ENCODE measurements at regions not wholly inside any gene's neighbourhood (a gene's known extent, or its start where the extent isn't known, plus 50 kb on each side); places are given as distances from the start of the nearest gene placed in this dataset.

DNA sequence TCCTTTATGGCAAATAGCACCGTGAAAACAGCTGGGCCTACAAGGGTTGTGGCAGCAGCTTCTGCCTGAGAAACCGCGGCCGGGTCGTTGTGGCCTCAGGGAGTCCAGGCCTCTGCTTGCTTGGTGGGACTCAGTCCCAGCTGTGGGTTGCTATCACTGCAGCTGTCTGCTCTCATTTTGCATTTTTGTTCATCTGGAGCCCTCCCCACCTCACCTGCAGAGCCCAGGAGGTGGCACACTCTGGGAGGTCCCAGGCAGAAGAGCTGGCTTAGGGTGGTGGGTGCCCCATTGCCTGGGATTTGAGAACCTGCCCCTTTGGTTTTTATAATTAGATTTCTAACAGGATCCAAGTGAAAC is 138.4 kb downstream of the GADD45G start:
- Histone ChIP-seq H3K4me1 (replicated peaks in 1 of 4; ENCODE audit: control insufficient read depth in 3 of 4, insufficient read depth in 4 of 4, low read length in 3 of 4) (peaks cover 0 to 13% (median under 1%) of the 10 kb centered on the region in 4 experiments; a peak in 4 of 7 replicates), H2BK12ac (ENCODE audit: low read depth, low read length) (no peak overlapping the region), H4K91ac (replicated peaks; ENCODE audit: insufficient read length, low read length) (no peak overlapping the region), H3K9ac (replicated peaks in 1 of 4; ENCODE audit: extremely low read depth in 1 of 4, low read depth in 3 of 4, low read length in 3 of 4) (no peak overlapping the region), H3K4me2 (ENCODE audit: insufficient read depth in 1 of 2, low read depth in 2 of 2, low read length in 2 of 2) (no peak overlapping the region), H3K36me3 (ENCODE audit: control insufficient read depth in 2 of 4, insufficient read depth in 4 of 4, low read length in 3 of 4) (no peaks in the 10 kb centered on the region), H2BK120ac (replicated peaks; ENCODE audit: low read depth, low read length) (no peak overlapping the region), H3K9me3 (ENCODE audit: insufficient read depth in 2 of 2, low read depth in 1 of 2, low read length in 1 of 2) (no peaks in the 10 kb centered on the region), H3K79me2 (ENCODE audit: control insufficient read depth in 1 of 2, insufficient read depth in 2 of 2, low read length in 2 of 2) (peaks cover 0 to under 1% of the 10 kb centered on the region in 2 experiments; a peak in 1 of 4 replicates), H2BK5ac (ENCODE audit: low read depth, low read length) (no peak overlapping the region), H3K27me3 (replicated peaks in 1 of 4; ENCODE audit: control insufficient read depth in 3 of 4, extremely low read depth in 1 of 4, insufficient read depth in 3 of 4, low read length in 3 of 4) (no peaks in the 10 kb centered on the region), H3K56ac (replicated peaks; ENCODE audit: insufficient read length, low read depth, low read length) (no peak overlapping the region), H2AFZ (ENCODE audit: low read length) (no peak overlapping the region), H3K23ac (ENCODE audit: insufficient read length) (no peak overlapping the region), H4K8ac (ENCODE audit: extremely low read depth, insufficient read depth, low read length) (no peak overlapping the region), H4K5ac (ENCODE audit: insufficient read length, low read depth, low read length) (no peak overlapping the region), H3K79me1 (ENCODE audit: low read depth, low read length) (no peaks in the 10 kb centered on the region), H3K18ac (ENCODE audit: extremely low read depth, low read length) (no peak overlapping the region; the same call in 1 of the 2 replicates), H3K4me3 (ENCODE audit: extremely low read depth in 1 of 4, insufficient read depth in 2 of 4, low read depth in 3 of 4, low read length in 4 of 4) (no peak overlapping the region), H2BK15ac (ENCODE audit: low read length) (no peak overlapping the region), H3K14ac (ENCODE audit: insufficient read length) (no peak overlapping the region), H4K20me1 (replicated peaks in 1 of 2; ENCODE audit: control insufficient read depth in 1 of 2, insufficient read depth in 2 of 2, low read length in 2 of 2) (no peaks in the 10 kb centered on the region), H2BK20ac (ENCODE audit: low read length) (no peak overlapping the region), H3K4ac (replicated peaks; ENCODE audit: insufficient read length, low read depth, low read length) (no peak overlapping the region), H3K27ac (ENCODE audit: low read depth, low read length) (no peak overlapping the region), H2AK5ac (ENCODE audit: low read depth, low read length) (no peak overlapping the region), H3K23me2 (ENCODE audit: low read depth, low read length) (no peaks in the 10 kb centered on the region)
- POLR2A ChIA-PET (ENCODE audit: partially characterized antibody) = interaction anchor here (1.4 to 3.2 kb wide), 2 partner anchors 65 to 139 kb away, joined by 5 to 25 read pairs; partner anchors contain the start of gene GADD45G
- DNase-seq (ENCODE audit: low read depth in 1 of 2, low spot score in 2 of 2) = no peak
- 92% methylated on average over 5 of the region's 5 CpGs; no CpG with 5 or more reads in 1 of the 2 experiments for WGBS, 2 experiments (ENCODE audit: extremely low coverage in 1 of 2, insufficient coverage in 1 of 2, insufficient read length in 1 of 2, insufficient replicate concordance in 2 of 2, low coverage in 1 of 2, low lambda C conversion rate in 2 of 2, missing lambda C conversion rate in 1 of 2)
- CTCF ChIA-PET (ENCODE audit: partially characterized antibody) = interaction anchor here (0.6 to 2.7 kb wide), 27 partner anchors 9 to 359 kb away, joined by 3 to 15 read pairs (median 3); no protein-coding TSS in a partner anchor
- no peak for FAIRE-seq
- no peak for TF ChIP-seq POLR2AphosphoS5 (IDR thresholded peaks at IDR 0.05; ENCODE audit: low read depth, low read length)
- TF ChIP-seq E2F6 (IDR thresholded peaks at IDR 0.05) = no peak
- TF ChIP-seq TAF7 (optimal IDR thresholded peaks at IDR 0.05; ENCODE audit: borderline replicate concordance, low read depth, low read length) = no peak
- no peak for TF ChIP-seq RAD21 (IDR thresholded peaks at IDR 0.05 in 1 of 2, conservative IDR thresholded peaks at IDR 0.05 in 1 of 2; ENCODE audit: low read depth in 2 of 2, low read length in 2 of 2)
- TF ChIP-seq HDAC2 (IDR thresholded peaks at IDR 0.05; ENCODE audit: borderline replicate concordance in 1 of 2, low read depth in 2 of 2, low read length in 2 of 2) = no peak
- TF ChIP-seq KDM4A (IDR thresholded peaks at IDR 0.05; ENCODE audit: low read depth, low read length, severe bottlenecking) = no peak
- TF ChIP-seq POU5F1 (IDR thresholded peaks at IDR 0.05; ENCODE audit: low read depth, low read length) = no peak
- no peak for TF ChIP-seq TAF1 (IDR thresholded peaks at IDR 0.05; ENCODE audit: low read depth, low read length)
- TF ChIP-seq FOSL1 (IDR thresholded peaks at IDR 0.05; ENCODE audit: insufficient read depth, low read depth, low read length) = no peak
- no peak for TF ChIP-seq ZNF274 (IDR thresholded peaks at IDR 0.05; ENCODE audit: borderline replicate concordance, extremely low read depth, low read length)
- TF ChIP-seq PHF8 (conservative IDR thresholded peaks at IDR 0.05; ENCODE audit: low read depth, low read length) = no peak
- TF ChIP-seq RBBP5 (IDR thresholded peaks at IDR 0.05; ENCODE audit: borderline replicate concordance, low read depth, low read length) = no peak
- TF ChIP-seq HDAC6 (IDR thresholded peaks at IDR 0.05; ENCODE audit: low read depth, low read length) = no peak

Measured in H1 (cell line).